Central memory CD8-positive, alpha-beta T cell (primary cell): ENCODE measurements at regions not wholly inside any gene's neighbourhood (a gene's known extent, or its start where the extent isn't known, plus 50 kb on each side); places are given as distances from the start of the nearest gene placed in this dataset.
"Not testable (repeated sequence)": the region's sequence is repeated elsewhere in the genome, so short reads cannot be mapped to it uniquely, and the experiment has no call there.

Experiments used
- ATAC-seq: fragments of 150-1000 bp; cut with Tn5 transposase; replicated peaks from 2 replicates; pipeline ENCODE4 v1.10.0; 2022; ENCODE audit warnings: mild to moderate bottlenecking, moderate FRiP score, moderate number of reproducible peaks; ENCODE audit not compliant: poor library complexity, severe bottlenecking; ENCODE audit errors: extremely low read depth
- DNase-seq, 2 donors: peaks; one replicate each; pipeline ENCODE4 v3.0.0; 2021; ENCODE audit warnings: low spot score in 2 of 2
- H3K27ac Mint-ChIP-seq: one replicate; pipeline ENCODE4 v1.8.0; 2022; ENCODE audit warnings: low read depth, mild to moderate bottlenecking, moderate library complexity, mixed read lengths
- H3K27me3 Mint-ChIP-seq: one replicate; pipeline ENCODE4 v1.8.0; 2022; ENCODE audit warnings: mixed read lengths
- H3K36me3 Mint-ChIP-seq: one replicate; pipeline ENCODE4 v1.8.0; 2022; ENCODE audit warnings: mild to moderate bottlenecking, moderate library complexity, mixed read lengths; ENCODE audit not compliant: insufficient read depth
- H3K4me1 Mint-ChIP-seq: one replicate; pipeline ENCODE4 v1.8.0; 2022; ENCODE audit warnings: mixed read lengths
- H3K4me3 Mint-ChIP-seq: one replicate; pipeline ENCODE4 v1.8.0; 2022; ENCODE audit warnings: mild to moderate bottlenecking, moderate library complexity, mixed read lengths
- H3K9me3 Mint-ChIP-seq: one replicate; pipeline ENCODE4 v1.8.0; 2022; ENCODE audit warnings: mixed read lengths

DNA sequence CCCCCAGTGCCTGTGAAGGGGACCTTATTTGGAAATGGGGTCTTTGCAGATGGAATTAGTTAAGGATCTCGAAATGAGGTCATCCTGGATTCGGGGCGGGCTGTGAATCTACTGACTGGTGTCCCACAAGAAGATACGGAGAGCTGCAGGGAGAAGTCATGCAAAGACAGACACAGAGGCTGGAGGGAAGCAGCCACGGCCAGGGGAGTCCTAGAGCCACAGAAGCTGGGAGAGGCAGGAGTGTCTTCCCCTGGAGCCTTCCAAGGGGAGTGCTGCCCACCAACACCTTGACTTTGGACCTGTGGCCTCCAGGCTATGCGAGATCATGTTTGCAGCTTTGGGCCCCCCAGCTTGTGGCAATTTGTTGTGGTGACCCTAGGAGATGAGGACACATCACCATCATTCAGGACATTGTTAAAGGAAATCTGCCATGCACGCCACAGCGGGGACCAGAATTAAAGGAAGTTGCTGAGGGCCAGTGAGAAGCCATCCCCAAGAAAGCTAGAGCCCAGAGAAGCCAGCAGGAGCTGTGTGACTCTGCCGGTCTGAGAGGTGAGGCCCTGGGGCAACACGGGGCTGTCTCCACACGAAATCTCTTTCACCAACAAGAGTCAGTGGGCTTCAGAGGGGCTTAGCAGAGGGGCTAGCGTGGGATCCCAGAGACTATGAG lies 434.7 kb downstream of the BRD1 start:
- Mint-ChIP-seq H3K36me3 (no peaks in the 10 kb centered on the region), H3K9me3 (peaks cover 6% of the 10 kb centered on the region), H3K4me3 (no peak overlapping the region), H3K4me1 (no peaks in the 10 kb centered on the region), H3K27ac (no peak overlapping the region), H3K27me3 (peaks cover 48% of the 10 kb centered on the region)
- DNase-seq (no peak), ATAC-seq (no peak)

DNA sequence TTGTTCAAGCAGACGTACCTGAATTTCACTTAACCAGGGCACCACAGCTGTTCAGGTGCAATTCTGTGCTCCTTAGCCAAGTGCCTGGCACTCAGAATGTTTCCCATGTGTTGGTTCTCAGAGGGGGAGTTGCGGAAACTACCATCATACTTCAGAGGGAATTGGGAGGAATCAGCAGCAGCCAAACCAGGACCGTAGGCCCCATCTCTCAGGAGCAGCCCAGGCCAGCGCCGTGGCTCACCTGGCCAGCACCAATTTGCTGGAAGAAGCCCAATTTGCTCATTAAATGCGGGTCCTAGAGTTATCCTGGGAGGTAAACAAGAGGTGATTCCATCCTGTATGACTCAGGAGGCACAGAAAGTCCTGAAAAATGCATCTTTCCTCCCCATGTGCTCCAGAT lies 435.4 kb downstream of the BRD1 start:
- no peaks in the 10 kb centered on the region for H3K4me1 Mint-ChIP-seq
- H3K4me3 Mint-ChIP-seq = no peak overlapping the region
- DNase-seq (no peak), ATAC-seq (no peak)
- H3K27ac Mint-ChIP-seq = no peak overlapping the region
- H3K36me3 Mint-ChIP-seq = no peaks in the 10 kb centered on the region
- peaks cover 6% of the 10 kb centered on the region for H3K9me3 Mint-ChIP-seq
- H3K27me3 Mint-ChIP-seq = peaks cover 48% of the 10 kb centered on the region

DNA sequence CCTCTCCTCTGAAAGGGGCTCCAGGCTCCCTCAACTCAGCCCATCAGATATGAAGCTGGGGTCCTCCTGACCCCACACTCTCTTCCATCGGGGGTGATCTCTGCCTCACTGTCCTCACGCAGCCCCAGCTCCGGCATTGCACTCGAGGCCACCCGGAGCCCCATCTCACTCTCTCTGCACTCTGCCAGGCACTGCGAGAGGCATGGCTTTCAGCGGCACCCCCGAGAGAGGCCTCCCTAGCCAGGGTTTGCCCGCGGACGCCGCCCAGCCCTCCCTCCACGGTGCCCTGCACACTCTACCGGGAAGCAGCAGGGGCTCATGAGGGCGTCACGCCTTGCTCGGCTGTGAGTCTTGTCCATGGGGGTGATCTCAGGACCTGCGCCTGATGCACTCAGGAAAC lies 436.2 kb downstream of the BRD1 start:
- Mint-ChIP-seq H3K27ac (no peak overlapping the region), H3K36me3 (no peaks in the 10 kb centered on the region), H3K27me3 (peaks cover 48% of the 10 kb centered on the region), H3K9me3 (peaks cover 6% of the 10 kb centered on the region), H3K4me1 (no peaks in the 10 kb centered on the region), H3K4me3 (no peak overlapping the region)
- DNase-seq (no peak), ATAC-seq (no peak)

DNA sequence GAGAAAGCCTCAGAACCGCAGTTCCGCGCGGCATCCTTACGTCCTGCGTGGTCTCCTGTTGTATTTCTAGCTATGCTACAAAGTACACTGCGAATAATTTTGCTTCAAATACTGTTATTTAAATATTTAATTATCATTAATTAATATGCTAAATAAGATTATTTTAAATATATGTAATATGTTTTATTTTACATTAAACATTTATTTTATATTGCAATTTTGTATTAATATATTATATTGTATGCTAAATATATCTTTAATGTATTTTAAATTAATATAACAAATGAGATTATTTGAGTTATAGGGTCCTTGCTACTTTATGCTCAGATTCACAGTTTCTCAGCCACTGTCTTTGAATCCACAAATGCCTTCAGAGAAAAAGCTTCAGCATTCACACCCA lies 436.7 kb downstream of the BRD1 start:
- Mint-ChIP-seq H3K4me3 (no peak overlapping the region), H3K4me1 (no peaks in the 10 kb centered on the region), H3K36me3 (no peaks in the 10 kb centered on the region), H3K27me3 (peaks cover 48% of the 10 kb centered on the region), H3K27ac (peak overlapping the region; percentile 36), H3K9me3 (peaks cover 6% of the 10 kb centered on the region)
- DNase-seq (no peak), ATAC-seq (no peak)

DNA sequence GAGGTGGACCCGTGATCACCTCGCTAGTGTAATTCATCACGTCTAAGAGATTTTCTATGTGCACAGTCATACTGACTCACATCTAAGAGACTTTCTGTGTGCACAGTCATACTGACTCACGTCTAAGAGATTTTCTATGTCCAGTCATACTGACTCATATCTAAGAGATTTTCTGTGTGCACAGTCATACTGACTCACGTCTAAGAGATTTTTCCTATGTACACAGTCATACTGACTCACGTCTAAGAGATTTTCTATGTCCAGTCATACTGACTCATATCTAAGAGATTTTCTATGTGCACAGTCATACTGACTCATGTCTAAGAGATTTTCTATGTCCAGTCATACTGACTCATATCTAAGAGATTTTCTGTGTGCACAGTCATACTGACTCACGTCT lies 443.8 kb downstream of the BRD1 start:
- peaks cover 21% of the 10 kb centered on the region for H3K27me3 Mint-ChIP-seq
- H3K4me3 Mint-ChIP-seq, H3K4me1 Mint-ChIP-seq, ATAC-seq, H3K36me3 Mint-ChIP-seq, DNase-seq, H3K9me3 Mint-ChIP-seq, H3K27ac Mint-ChIP-seq: not testable (repeated sequence)

DNA sequence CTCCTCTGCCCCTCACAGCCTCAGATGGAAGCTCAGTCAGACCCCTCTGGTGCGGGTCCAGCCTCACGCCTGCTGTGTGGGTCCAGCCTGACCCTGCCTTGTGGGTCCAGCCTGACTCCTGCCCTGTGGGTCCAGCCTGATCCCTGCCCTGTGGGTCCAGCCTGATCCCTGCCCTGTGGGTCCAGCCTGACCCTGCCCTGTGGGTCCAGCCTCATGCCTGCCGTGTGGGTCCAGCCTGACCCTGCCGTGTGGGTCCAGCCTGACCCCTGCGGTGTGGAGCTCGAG lies 445.3 kb downstream of the BRD1 start:
- no peaks in the 10 kb centered on the region for H3K4me1 Mint-ChIP-seq
- no peaks in the 10 kb centered on the region for H3K9me3 Mint-ChIP-seq
- H3K36me3 Mint-ChIP-seq = no peaks in the 10 kb centered on the region
- no peak overlapping the region for H3K27ac Mint-ChIP-seq
- no peak for ATAC-seq
- peaks cover 36% of the 10 kb centered on the region for H3K27me3 Mint-ChIP-seq
- DNase-seq = no peak
- H3K4me3 Mint-ChIP-seq = no peak overlapping the region

DNA sequence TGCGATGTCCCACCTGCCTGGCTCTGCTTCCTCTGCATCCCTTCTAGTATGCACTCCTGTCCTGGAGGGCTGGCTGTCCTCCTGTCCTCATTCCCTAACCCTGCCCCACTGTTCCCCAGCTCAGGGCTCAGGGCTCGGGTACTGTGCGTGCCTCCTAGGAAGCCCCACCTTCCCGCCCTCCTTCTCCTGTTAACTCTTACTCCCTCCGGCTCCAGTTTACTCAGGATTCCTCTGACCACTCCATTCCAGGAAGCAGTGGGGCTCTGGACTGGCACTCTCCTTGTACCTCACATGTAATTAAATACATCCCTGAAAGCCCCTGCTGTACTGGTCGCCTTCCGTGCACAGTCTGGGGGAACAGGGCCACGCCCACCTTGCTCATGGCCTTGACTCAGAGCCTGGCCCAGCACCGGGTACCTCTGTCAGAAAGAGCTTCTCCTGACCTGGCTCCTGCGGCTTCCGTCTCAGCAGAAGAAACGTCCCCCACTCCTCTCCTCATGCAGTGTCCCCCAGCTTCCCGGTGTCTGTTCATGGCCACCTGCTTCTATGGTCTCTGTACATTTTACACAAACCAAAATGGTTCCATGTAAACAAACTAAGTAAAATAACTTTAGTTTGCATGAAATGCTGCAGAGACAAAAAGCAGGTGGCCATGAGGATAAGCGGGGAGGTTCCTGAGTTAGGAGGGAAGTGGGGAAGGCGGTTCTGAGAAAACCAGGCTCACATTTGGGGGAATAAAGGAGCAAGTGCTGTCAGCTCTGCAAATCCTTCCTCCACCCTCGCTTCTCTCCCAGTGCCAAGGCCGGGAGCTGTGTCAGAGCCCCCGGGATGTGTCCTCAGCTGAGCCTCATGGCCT lies 445.9 kb downstream of the BRD1 start:
- Mint-ChIP-seq H3K36me3 (no peaks in the 10 kb centered on the region), H3K27me3 (peaks cover 41% of the 10 kb centered on the region), H3K9me3 (no peaks in the 10 kb centered on the region), H3K27ac (no peak overlapping the region), H3K4me1 (no peaks in the 10 kb centered on the region), H3K4me3 (no peak overlapping the region)
- ATAC-seq (no peak), DNase-seq (no peak)

DNA sequence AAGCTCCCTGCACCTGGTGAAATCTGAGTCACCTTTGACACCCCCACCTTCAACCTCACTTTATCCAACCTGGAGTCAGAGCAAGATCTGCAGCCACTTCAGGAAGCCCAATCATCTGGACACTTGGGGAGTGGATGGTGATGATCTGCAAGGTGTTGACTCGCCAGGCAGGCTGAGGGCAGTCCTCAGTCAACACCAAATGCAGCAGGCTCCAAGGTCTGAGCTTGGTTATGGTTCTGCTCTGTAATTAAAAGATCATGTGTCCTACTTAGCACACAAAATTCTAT lies 446.9 kb downstream of the BRD1 start:
- Mint-ChIP-seq H3K27ac (no peak overlapping the region), H3K4me3 (no peak overlapping the region), H3K36me3 (no peaks in the 10 kb centered on the region), H3K9me3 (no peaks in the 10 kb centered on the region), H3K4me1 (no peaks in the 10 kb centered on the region), H3K27me3 (peaks cover 41% of the 10 kb centered on the region)
- DNase-seq (no peak), ATAC-seq (no peak)

DNA sequence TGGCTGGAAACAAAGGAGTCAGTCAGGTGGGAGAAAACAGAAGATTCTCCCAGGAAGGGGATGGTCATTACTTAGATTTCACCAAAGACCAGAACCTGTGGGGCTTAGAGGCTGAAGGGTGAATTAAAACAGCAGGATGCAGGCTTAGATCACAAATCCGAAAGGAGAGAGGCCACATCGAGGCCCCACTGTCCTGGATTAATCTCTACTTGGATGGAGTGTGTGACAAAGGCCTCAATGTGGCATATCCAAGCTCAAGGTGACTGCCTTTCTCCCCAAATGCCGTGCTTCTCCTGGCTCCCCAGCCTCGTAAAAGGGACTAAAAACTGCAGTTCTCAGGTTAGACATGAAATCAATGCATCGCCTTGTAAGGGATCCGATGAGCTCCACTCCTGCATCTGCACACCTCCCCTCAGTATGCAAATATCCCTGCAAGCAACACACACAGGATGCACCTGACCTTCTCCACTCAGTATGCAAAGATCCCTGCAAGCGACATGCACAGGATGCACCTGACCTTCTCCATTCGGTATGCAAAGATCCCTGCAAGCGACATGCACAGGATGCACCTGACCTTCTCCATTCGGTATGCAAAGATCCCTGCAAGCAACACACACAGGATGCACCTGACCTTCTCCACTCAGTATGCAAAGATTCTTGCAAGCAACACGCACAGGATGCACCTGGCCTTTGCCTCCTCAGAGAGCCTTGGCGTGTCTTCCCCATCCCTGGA lies 447.4 kb downstream of the BRD1 start:
- ATAC-seq (no peak), DNase-seq (no peak)
- Mint-ChIP-seq H3K36me3 (no peaks in the 10 kb centered on the region), H3K4me3 (no peak overlapping the region), H3K9me3 (no peaks in the 10 kb centered on the region), H3K4me1 (no peaks in the 10 kb centered on the region), H3K27me3 (peaks cover 41% of the 10 kb centered on the region), H3K27ac (no peak overlapping the region)

DNA sequence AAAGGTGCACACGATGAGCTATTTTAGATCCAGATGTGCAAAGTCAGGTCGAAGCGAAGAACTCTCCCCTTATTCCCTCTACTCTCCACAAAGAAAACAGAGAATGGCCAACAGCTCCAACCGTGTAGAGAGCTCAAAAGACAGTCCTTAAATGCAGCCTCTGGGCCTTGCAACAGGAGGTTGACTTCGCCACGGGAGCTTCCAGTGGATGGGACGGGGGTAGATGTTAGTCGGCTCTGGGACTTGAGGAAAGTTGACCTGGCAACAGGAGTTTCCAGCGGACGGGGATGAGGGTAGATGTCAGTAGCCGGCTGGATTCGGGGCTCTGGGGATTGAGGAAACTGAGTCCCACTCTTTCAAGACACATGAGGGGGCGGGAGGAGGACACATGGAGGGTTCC lies 450.4 kb downstream of the BRD1 start:
- ATAC-seq (no peak), DNase-seq (no peak)
- Mint-ChIP-seq H3K36me3 (no peaks in the 10 kb centered on the region), H3K9me3 (no peaks in the 10 kb centered on the region), H3K27me3 (peaks cover 50% of the 10 kb centered on the region), H3K4me1 (no peaks in the 10 kb centered on the region), H3K4me3 (no peak overlapping the region), H3K27ac (no peak overlapping the region)

DNA sequence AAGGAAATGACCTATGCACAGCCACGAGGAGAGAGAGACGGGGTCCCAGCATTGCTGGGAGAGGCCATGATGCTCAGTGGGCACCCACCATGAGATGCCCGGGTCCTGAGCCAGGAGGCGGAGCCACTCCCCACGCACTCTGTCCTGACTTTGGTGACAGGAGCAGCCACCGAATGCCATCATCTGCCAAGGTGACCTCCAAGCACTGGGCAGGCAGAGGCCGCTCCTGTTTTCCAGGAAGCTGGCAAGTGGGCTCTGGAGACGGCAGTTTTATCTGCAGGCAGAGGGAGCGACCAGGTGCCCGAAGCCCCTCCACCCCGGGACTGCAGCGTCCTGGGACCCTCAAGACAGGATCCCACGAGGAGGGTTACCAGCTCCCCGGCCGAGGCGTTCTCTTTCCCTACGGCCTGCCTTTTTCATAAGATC lies 453.9 kb downstream of the BRD1 start:
- no peak overlapping the region for H3K4me3 Mint-ChIP-seq
- H3K9me3 Mint-ChIP-seq = no peaks in the 10 kb centered on the region
- no peak for ATAC-seq
- H3K4me1 Mint-ChIP-seq = no peaks in the 10 kb centered on the region
- peaks cover 38% of the 10 kb centered on the region for H3K27me3 Mint-ChIP-seq
- DNase-seq = no peak
- H3K27ac Mint-ChIP-seq = no peak overlapping the region
- no peaks in the 10 kb centered on the region for H3K36me3 Mint-ChIP-seq

DNA sequence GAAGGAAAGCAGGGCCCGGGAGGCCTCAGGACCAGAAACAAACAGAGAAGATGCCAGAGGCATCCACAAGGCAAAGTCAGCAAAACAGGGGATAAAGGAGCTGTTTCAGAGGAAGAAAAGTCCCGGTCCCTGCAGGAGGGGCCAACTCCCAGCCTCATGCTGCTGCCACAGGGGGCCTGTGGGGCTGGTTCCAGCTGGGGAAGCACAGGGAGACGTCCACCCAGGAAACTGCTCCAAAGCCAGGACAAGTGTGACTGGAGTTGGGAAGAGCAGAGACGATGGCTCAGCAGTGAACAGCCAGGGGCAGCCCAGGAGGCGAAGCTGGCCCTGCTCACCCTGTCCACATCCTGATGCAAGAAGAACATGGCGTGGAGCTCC lies 454.4 kb downstream of the BRD1 start:
- no peak for DNase-seq
- no peak overlapping the region for H3K27ac Mint-ChIP-seq
- ATAC-seq = no peak
- peaks cover 38% of the 10 kb centered on the region for H3K27me3 Mint-ChIP-seq
- H3K9me3 Mint-ChIP-seq = no peaks in the 10 kb centered on the region
- no peaks in the 10 kb centered on the region for H3K4me1 Mint-ChIP-seq
- no peak overlapping the region for H3K4me3 Mint-ChIP-seq
- no peaks in the 10 kb centered on the region for H3K36me3 Mint-ChIP-seq
